Activated CD4-positive, alpha-beta T cell treated with anti-CD3 and anti-CD28 coated beads for 36 hours (primary cell): ENCODE measurements at regions not wholly inside any gene's neighbourhood (a gene's known extent, or its start where the extent isn't known, plus 50 kb on each side); places are given as distances from the start of the nearest gene placed in this dataset.
A peak's percentile ranks its signal among the peaks of the same experiment; 100 is the strongest.

Experiments
- ATAC-seq: fragments of 200-7000 bp; cut with Tn5 transposase; one replicate; pipeline ENCODE4 v1.10.0; 2021; ENCODE audit warnings: mild to moderate bottlenecking, moderate library complexity
- CTCF ChIA-PET: fragments of 350-600 bp; sonication (Branson Sonifier 250); formaldehyde crosslinking; loops from one replicate; lab custom pipeline; 2021; ENCODE audit warnings: antibody characterized with exemption; lab: Charles Lee
- POLR2A ChIA-PET: fragments of 350-600 bp; sonication (Branson Sonifier 250); formaldehyde crosslinking; loops from one replicate; lab custom pipeline; 2021; ENCODE audit warnings: antibody characterized with exemption, inconsistent platforms; lab: Charles Lee
- DNase-seq: peaks from one replicate; pipeline ENCODE4 v3.0.0-alpha.2; 2020
- H3K27ac Mint-ChIP-seq: one replicate; pipeline ENCODE4 v1.8.0; 2021; ENCODE audit warnings: mixed read lengths
- H3K27me3 Mint-ChIP-seq: one replicate; pipeline ENCODE4 v1.8.0; 2021; ENCODE audit warnings: mixed read lengths
- H3K36me3 Mint-ChIP-seq: one replicate; pipeline ENCODE4 v1.8.0; 2021; ENCODE audit warnings: low read depth, mixed read lengths
- H3K4me1 Mint-ChIP-seq: one replicate; pipeline ENCODE4 v1.8.0; 2021; ENCODE audit warnings: mixed read lengths
- H3K4me3 Mint-ChIP-seq: one replicate; pipeline ENCODE4 v1.8.0; 2021; ENCODE audit warnings: mild to moderate bottlenecking, moderate library complexity, mixed read lengths
- H3K9me3 Mint-ChIP-seq: one replicate; pipeline ENCODE4 v1.8.0; 2021; ENCODE audit warnings: low read depth, mixed read lengths
- intact Hi-C, 2 experiments: fragments of 100-400 bp; cut with DNase I in 1 of 2; cut with micrococcal nuclease in 1 of 2; formaldehyde crosslinking; loops; one replicate each; pipeline versions ENCODE4 v1.14.2 to v1.15.1; 2022 to 2024; cut with DNase I, micrococcal nuclease

DNA sequence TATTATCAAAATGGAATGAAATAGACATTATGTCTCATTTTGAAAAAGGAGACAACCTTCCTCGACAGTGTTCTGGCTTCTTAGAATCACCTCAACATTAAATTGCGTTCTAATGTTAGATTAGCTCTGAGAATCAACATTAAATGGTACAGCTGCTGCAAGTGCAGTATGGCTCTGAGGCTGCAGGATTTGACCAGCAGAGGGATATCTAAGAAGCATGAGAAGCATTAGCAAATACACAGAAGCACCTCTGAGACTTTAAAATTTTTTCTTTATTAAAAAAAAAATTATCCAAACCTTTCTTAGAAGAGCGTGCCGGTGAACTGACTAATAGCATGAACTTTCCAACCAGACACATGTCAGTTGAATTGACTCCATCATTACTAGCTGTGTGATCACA, 253.4 kb upstream of the LRIG3 start:
- intact Hi-C loops, result no loop called here
- Mint-ChIP-seq H3K27me3 (peaks cover 2% of the 10 kb centered on the region), H3K9me3 (no peaks in the 10 kb centered on the region), H3K4me1 (no peaks in the 10 kb centered on the region), H3K4me3 (no peak overlapping the region), H3K36me3 (no peaks in the 10 kb centered on the region), H3K27ac (no peak overlapping the region)
- DNase-seq (no peak), ATAC-seq (no peak)
- CTCF ChIA-PET, result interaction anchor here (0.6 to 0.7 kb wide), 2 partner anchors 9 to 15 kb away, joined by 3 to 4 read pairs; no protein-coding TSS in a partner anchor
- POLR2A ChIA-PET, result no interaction called here

DNA sequence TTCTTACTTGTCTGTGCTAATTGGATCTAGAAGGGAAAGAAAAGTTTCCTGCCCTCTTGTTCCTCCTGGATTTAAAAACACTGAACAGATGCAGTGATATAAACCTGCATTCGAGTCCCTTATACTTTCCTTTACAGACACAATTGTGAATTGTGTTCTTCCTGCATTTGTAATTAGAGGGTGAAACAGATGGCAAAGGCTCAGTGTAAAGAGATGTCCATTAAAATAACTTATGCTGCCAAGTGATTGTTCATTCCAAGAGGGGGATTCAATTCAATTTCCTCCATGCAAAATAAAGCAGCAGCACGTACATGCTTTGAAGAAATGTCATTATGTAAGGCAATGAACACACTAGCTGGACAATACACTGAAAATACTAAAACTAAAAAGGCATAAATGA, 248.3 kb upstream of the LRIG3 start:
- peaks cover 8% of the 10 kb centered on the region for H3K27me3 Mint-ChIP-seq
- DNase-seq (no peak), ATAC-seq (no peak)
- ChIA-PET CTCF (interaction anchor here (0.6 to 1.3 kb wide), 2 partner anchors 10 to 821 kb away, joined by 3 to 4 read pairs; no protein-coding TSS in a partner anchor), POLR2A (no interaction called here)
- H3K36me3 Mint-ChIP-seq, result no peaks in the 10 kb centered on the region
- no peak overlapping the region for H3K27ac Mint-ChIP-seq
- H3K9me3 Mint-ChIP-seq, result no peaks in the 10 kb centered on the region
- intact Hi-C loops, result no loop called here
- no peak overlapping the region for H3K4me3 Mint-ChIP-seq
- no peaks in the 10 kb centered on the region for H3K4me1 Mint-ChIP-seq

DNA sequence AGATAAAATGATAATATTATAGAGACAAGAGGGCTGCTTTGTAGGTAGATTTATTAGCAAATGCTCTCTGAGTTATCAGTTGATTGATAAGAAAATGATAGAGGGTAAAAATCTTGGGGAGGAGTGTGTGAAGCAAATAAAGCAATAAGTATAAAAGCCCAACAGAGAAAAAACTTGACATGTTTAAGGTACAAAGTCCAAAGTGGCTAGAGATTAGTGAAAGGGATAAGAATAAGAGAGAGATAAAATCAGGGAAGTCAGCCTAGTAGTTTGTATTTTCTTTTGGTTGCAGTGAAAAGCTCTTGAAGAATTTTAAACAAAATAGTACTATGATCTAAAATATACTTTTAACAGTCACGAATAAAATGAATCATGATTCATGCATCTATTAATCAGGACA, 246.2 kb upstream of the LRIG3 start:
- ATAC-seq (no peak), DNase-seq (no peak)
- Mint-ChIP-seq H3K4me3 (no peak overlapping the region), H3K27ac (no peak overlapping the region), H3K9me3 (no peaks in the 10 kb centered on the region), H3K4me1 (no peaks in the 10 kb centered on the region), H3K36me3 (no peaks in the 10 kb centered on the region), H3K27me3 (peaks cover 8% of the 10 kb centered on the region)
- intact Hi-C loops, result no loop called here
- ChIA-PET POLR2A (no interaction called here), CTCF (no interaction called here)

DNA sequence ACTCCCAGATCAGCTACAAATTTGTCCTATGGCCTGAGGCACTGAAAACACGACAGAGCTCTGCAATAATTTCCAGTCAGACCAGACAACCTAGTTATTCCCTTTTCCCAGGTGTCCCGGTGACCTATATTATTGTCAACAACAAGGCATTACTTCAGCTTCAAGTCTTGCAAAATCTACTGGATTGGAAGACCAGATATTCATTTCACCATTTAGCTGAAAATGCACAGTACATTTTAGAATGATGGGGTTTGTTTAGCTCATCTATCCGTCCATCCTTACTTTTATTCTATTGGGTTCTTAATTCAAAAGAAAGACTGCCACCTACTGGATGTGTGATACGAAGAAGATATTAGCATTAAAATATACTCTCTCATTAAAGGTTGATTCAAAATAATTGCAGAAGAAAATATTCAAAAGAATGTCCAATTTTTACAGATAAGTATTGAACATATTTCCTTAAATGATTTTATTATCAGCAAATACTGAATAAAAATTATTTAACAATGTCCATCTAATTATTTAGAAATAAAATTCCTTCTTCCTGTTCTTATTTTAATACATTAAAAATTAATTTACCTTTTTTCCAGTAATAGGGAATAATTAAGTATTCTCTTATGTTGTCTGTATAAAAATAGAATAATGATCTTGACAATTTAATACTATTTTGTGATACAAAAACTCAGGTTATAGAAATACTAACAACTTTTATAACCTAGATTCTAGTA, 244.9 kb upstream of the LRIG3 start:
- no peak overlapping the region for H3K27ac Mint-ChIP-seq
- intact Hi-C loops, result no loop called here
- no peaks in the 10 kb centered on the region for H3K36me3 Mint-ChIP-seq
- H3K27me3 Mint-ChIP-seq, result peaks cover 8% of the 10 kb centered on the region
- ChIA-PET POLR2A (no interaction called here), CTCF (interaction anchor here (0.6 to 1.2 kb wide), 3 partner anchors 9 to 816 kb away, joined by 3 read pairs; no protein-coding TSS in a partner anchor)
- H3K9me3 Mint-ChIP-seq, result no peaks in the 10 kb centered on the region
- no peaks in the 10 kb centered on the region for H3K4me1 Mint-ChIP-seq
- DNase-seq (no peak), ATAC-seq (no peak)
- no peak overlapping the region for H3K4me3 Mint-ChIP-seq

DNA sequence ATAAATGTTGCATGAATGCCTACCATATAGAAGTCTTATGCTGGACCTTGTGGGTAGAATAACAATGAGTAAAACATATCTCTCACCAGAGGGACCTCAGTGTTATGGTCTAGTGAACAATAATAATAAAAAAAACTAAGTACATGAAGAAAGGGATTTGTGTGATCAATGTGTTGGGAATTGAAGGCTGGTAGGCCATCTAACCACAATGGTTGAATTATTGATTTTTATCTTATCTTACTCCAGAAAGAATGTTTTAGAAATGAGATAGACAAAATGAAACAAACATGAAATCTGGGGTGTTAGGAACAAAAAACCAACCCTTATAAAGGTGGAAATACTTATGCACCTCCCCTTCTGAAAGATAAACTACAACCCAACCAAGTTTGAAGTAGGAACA, 243.9 kb upstream of the LRIG3 start:
- ChIA-PET POLR2A (no interaction called here), CTCF (interaction anchor here (0.6 to 1.2 kb wide), 3 partner anchors 10 to 815 kb away, joined by 3 read pairs; no protein-coding TSS in a partner anchor)
- Mint-ChIP-seq H3K36me3 (no peaks in the 10 kb centered on the region), H3K9me3 (no peaks in the 10 kb centered on the region), H3K4me3 (no peak overlapping the region), H3K27me3 (peaks cover 8% of the 10 kb centered on the region), H3K4me1 (no peaks in the 10 kb centered on the region), H3K27ac (no peak overlapping the region)
- DNase-seq (no peak), ATAC-seq (no peak)
- intact Hi-C loops, result no loop called here

DNA sequence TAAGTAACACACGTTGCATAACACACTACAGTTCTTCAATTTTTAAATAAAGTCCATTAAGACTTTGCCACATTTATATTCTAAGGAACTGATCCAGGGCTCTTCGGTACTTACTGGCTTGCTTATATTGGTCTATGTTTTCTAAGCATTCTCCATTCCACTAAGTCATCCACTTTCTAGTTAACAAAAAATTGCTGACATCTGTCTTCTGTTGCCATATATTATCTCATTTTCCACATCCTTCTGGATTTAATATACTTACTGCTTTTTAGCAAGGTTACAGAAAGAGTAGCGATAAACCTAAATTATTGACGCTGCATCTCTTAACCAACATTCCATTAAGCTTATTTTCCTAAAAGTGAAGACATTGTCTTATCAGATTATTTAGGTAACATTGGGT, 238.4 kb upstream of the LRIG3 start:
- DNase-seq (no peak), ATAC-seq (no peak)
- no peaks in the 10 kb centered on the region for H3K9me3 Mint-ChIP-seq
- intact Hi-C loops, result no loop called here
- POLR2A ChIA-PET, result no interaction called here
- no peaks in the 10 kb centered on the region for H3K27me3 Mint-ChIP-seq
- H3K27ac Mint-ChIP-seq, result no peak overlapping the region
- no peak overlapping the region for H3K4me3 Mint-ChIP-seq
- CTCF ChIA-PET, result interaction anchor here (1.3 kb wide), 1 partner anchor 9 kb away, joined by 4 read pairs; no protein-coding TSS in a partner anchor
- no peaks in the 10 kb centered on the region for H3K36me3 Mint-ChIP-seq
- no peaks in the 10 kb centered on the region for H3K4me1 Mint-ChIP-seq

- no peaks in the 10 kb centered on the region for H3K36me3 Mint-ChIP-seq
- ChIA-PET CTCF (interaction anchor here (1.3 kb wide), 1 partner anchor 10 kb away, joined by 4 read pairs; no protein-coding TSS in a partner anchor), POLR2A (no interaction called here)
- no peak overlapping the region for H3K27ac Mint-ChIP-seq
- no peaks in the 10 kb centered on the region for H3K4me1 Mint-ChIP-seq
- DNase-seq, result no peak
- H3K9me3 Mint-ChIP-seq, result no peaks in the 10 kb centered on the region
- H3K4me3 Mint-ChIP-seq, result no peak overlapping the region
- ATAC-seq, result no peak
- H3K27me3 Mint-ChIP-seq, result no peaks in the 10 kb centered on the region
- intact Hi-C loops, result no loop called here
These were observed 237.8 kb upstream of the LRIG3 start for GRCh38 chr12:59158066-59158465.

- H3K4me1 Mint-ChIP-seq, result no peaks in the 10 kb centered on the region
- H3K9me3 Mint-ChIP-seq, result no peaks in the 10 kb centered on the region
- H3K4me3 Mint-ChIP-seq, result no peak overlapping the region
- ChIA-PET CTCF (no interaction called here), POLR2A (no interaction called here)
- intact Hi-C loops, result no loop called here
- no peaks in the 10 kb centered on the region for H3K27me3 Mint-ChIP-seq
- H3K36me3 Mint-ChIP-seq, result no peaks in the 10 kb centered on the region
- H3K27ac Mint-ChIP-seq, result no peak overlapping the region
- DNase-seq (no peak), ATAC-seq (no peak)
These were observed 235.1 kb upstream of the LRIG3 start for GRCh38 chr12:59155448-59155847.

DNA sequence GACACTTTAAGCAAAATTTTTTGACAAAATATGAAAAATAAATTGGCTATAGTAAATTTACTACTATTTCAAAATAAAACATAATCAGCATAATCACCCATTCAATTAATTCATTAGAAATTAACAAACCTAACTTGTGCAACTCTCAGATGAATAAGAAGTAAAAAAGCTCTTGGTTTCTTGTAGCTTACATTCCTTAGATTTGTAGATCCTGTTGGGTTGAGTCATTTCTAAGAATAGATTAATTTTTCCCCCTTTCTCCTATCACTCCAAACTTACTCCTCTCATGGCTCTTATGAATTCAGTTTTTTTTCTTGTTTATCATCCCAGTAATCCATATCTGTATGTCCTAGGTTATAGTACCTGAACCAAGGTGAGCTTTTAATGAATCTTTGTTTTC, 230.9 kb upstream of the LRIG3 start:
- Mint-ChIP-seq H3K27me3 (no peaks in the 10 kb centered on the region), H3K27ac (no peak overlapping the region), H3K4me3 (no peak overlapping the region), H3K36me3 (no peaks in the 10 kb centered on the region), H3K9me3 (no peaks in the 10 kb centered on the region), H3K4me1 (no peaks in the 10 kb centered on the region)
- ChIA-PET POLR2A (no interaction called here), CTCF (interaction anchor here (0.7 to 2.6 kb wide), 5 partner anchors 14 to 610 kb away, joined by 3 to 16 read pairs (median 3); no protein-coding TSS in a partner anchor)
- ATAC-seq (no peak), DNase-seq (no peak)
- intact Hi-C loops, result loop anchor here in 1 of 2 experiments (5.0 kb wide), 1 partner anchor 1169 kb away; no protein-coding TSS in a partner anchor

DNA sequence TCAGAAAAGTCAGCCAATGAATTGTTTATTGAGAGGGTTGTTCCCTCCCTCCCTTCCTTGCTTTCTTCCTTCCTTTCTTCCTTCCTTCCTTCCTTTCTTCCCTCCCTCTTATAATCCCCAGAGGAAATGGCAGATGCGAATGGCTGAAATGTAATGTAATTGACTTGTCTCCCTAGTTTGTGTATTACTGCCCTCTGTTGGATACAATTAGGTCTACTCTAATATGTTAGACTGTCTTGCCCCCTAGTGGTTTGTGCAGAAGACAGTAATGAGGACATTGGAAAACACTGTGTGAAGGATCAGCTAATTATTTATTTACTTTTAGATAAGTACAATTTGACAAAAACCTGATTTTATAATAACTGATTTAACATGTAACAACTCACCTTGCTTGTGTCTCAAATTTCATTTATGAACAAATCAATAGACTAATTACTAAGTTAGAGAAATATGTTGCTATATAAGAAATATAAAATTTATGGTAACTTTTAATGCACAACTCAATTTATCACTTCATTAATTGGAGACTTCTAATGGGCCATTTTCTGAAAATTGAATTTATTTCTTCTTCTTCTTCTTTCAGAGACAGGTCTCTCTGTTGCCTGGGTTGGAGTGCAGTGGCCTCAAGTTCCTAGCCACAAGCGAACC, 229.8 kb upstream of the LRIG3 start:
- ChIA-PET POLR2A (no interaction called here), CTCF (interaction anchor here (0.5 to 2.6 kb wide), 6 partner anchors 11 to 802 kb away, joined by 3 to 16 read pairs (median 3); no protein-coding TSS in a partner anchor)
- intact Hi-C loops, result loop anchor here (1.0 to 5.0 kb wide), 4 partner anchors 37 to 1168 kb away; no protein-coding TSS in a partner anchor
- no peaks in the 10 kb centered on the region for H3K27me3 Mint-ChIP-seq
- no peak overlapping the region for H3K4me3 Mint-ChIP-seq
- H3K9me3 Mint-ChIP-seq, result no peaks in the 10 kb centered on the region
- no peaks in the 10 kb centered on the region for H3K36me3 Mint-ChIP-seq
- H3K27ac Mint-ChIP-seq, result no peak overlapping the region
- ATAC-seq (peak; percentile 78), DNase-seq (no peak)
- H3K4me1 Mint-ChIP-seq, result no peaks in the 10 kb centered on the region

- Mint-ChIP-seq H3K4me1 (no peaks in the 10 kb centered on the region), H3K27ac (no peak overlapping the region), H3K36me3 (no peaks in the 10 kb centered on the region), H3K9me3 (no peaks in the 10 kb centered on the region), H3K27me3 (peaks cover 1% of the 10 kb centered on the region), H3K4me3 (no peak overlapping the region)
- no peak for ATAC-seq
- CTCF ChIA-PET, result no interaction called here
- intact Hi-C loops, result no loop called here
- POLR2A ChIA-PET, result no interaction called here
- DNase-seq, result no peak
These were observed 227.5 kb upstream of the LRIG3 start for GRCh38 chr12:59147791-59148190.
